Brain microvascular endothelial cell (primary cell): ENCODE measurements at regions not wholly inside any gene's neighbourhood (a gene's known extent, or its start where the extent isn't known, plus 50 kb on each side); places are given as distances from the start of the nearest gene placed in this dataset.
"Not testable (repeated sequence)": the region's sequence is repeated elsewhere in the genome, so short reads cannot be mapped to it uniquely, and the experiment has no call there.

Experiments
- DNase-seq: peaks from one replicate; pipeline ENCODE4 v3.0.0-alpha.2; 2020
- H3K27ac ChIP-seq: fragments of 250-450 bp; sonication (Bioruptor Pico); 2 replicates; pipeline ENCODE4 v1.5.1; 2020; ENCODE audit warnings: mild to moderate bottlenecking, moderate library complexity
- H3K27me3 ChIP-seq: fragments of 250-450 bp; sonication (Bioruptor Pico); replicated peaks from 2 replicates; pipeline ENCODE4 v1.5.1; 2020; ENCODE audit warnings: mild to moderate bottlenecking
- H3K36me3 ChIP-seq: fragments of 250-450 bp; sonication (Bioruptor Pico); replicated peaks from 2 replicates; pipeline ENCODE4 v1.5.1; 2020; ENCODE audit warnings: mild to moderate bottlenecking
- H3K4me3 ChIP-seq: 2 replicates; pipeline ENCODE4 v1.5.1; 2011; ENCODE audit warnings: low read depth, mild to moderate bottlenecking, control low read depth, low read length, moderate library complexity
- in situ Hi-C: cut with HindIII; loops from 2 replicates; pipeline ENCODE4 v1.10.0; 2017; ENCODE audit warnings: low sequenced_read_pairs, low pct_ligation_motif_present

GRCh38 chr9:67397731-67398130, 405.4 kb upstream of the SPATA31A3 start:
- H3K4me3 ChIP-seq, H3K36me3 ChIP-seq, H3K27me3 ChIP-seq, in situ Hi-C loops, H3K27ac ChIP-seq, DNase-seq: not testable (repeated sequence)

GRCh38 chr9:67394782-67395181, 402.4 kb upstream of the SPATA31A3 start:
- H3K27ac ChIP-seq, H3K4me3 ChIP-seq, DNase-seq, H3K27me3 ChIP-seq, H3K36me3 ChIP-seq, in situ Hi-C loops: not testable (repeated sequence)

- H3K27ac ChIP-seq, H3K4me3 ChIP-seq, H3K27me3 ChIP-seq, DNase-seq, H3K36me3 ChIP-seq, in situ Hi-C loops: not testable (repeated sequence)
Measured at GRCh38 chr9:67394038-67394437, 401.7 kb upstream of the SPATA31A3 start.

- H3K4me3 ChIP-seq, H3K27me3 ChIP-seq, in situ Hi-C loops, DNase-seq, H3K36me3 ChIP-seq, H3K27ac ChIP-seq: not testable (repeated sequence)
Measured at GRCh38 chr9:67369664-67370063, 377.3 kb upstream of the SPATA31A3 start.

GRCh38 chr9:67362325-67362724, 370.0 kb upstream of the SPATA31A3 start:
- H3K4me3 ChIP-seq, H3K27me3 ChIP-seq, DNase-seq, in situ Hi-C loops, H3K27ac ChIP-seq, H3K36me3 ChIP-seq: not testable (repeated sequence)

GRCh38 chr9:67353961-67354360, 361.6 kb upstream of the SPATA31A3 start:
- DNase-seq, H3K27me3 ChIP-seq, H3K36me3 ChIP-seq, H3K4me3 ChIP-seq, in situ Hi-C loops, H3K27ac ChIP-seq: not testable (repeated sequence)

- in situ Hi-C loops, H3K27me3 ChIP-seq, H3K36me3 ChIP-seq, DNase-seq, H3K4me3 ChIP-seq, H3K27ac ChIP-seq: not testable (repeated sequence)
Measured at GRCh38 chr9:67349424-67349759, 357.0 kb upstream of the SPATA31A3 start.

GRCh38 chr9:67348562-67349423, 356.4 kb upstream of the SPATA31A3 start:
- H3K27ac ChIP-seq, H3K27me3 ChIP-seq, H3K4me3 ChIP-seq, DNase-seq, in situ Hi-C loops, H3K36me3 ChIP-seq: not testable (repeated sequence)

- DNase-seq, H3K27ac ChIP-seq, in situ Hi-C loops, H3K27me3 ChIP-seq, H3K36me3 ChIP-seq, H3K4me3 ChIP-seq: not testable (repeated sequence)
Measured at GRCh38 chr9:67348094-67348493, 355.7 kb upstream of the SPATA31A3 start.

- in situ Hi-C loops, DNase-seq, H3K27me3 ChIP-seq, H3K36me3 ChIP-seq, H3K4me3 ChIP-seq, H3K27ac ChIP-seq: not testable (repeated sequence)
Measured at GRCh38 chr9:67339216-67339615, 346.9 kb upstream of the SPATA31A3 start.

GRCh38 chr9:67338201-67338600, 345.9 kb upstream of the SPATA31A3 start:
- DNase-seq, H3K4me3 ChIP-seq, H3K27me3 ChIP-seq, in situ Hi-C loops, H3K36me3 ChIP-seq, H3K27ac ChIP-seq: not testable (repeated sequence)

GRCh38 chr9:67334727-67335572, 342.6 kb upstream of the SPATA31A3 start:
- DNase-seq, H3K27ac ChIP-seq, H3K27me3 ChIP-seq, H3K4me3 ChIP-seq, H3K36me3 ChIP-seq, in situ Hi-C loops: not testable (repeated sequence)

- H3K27ac ChIP-seq, H3K27me3 ChIP-seq, H3K36me3 ChIP-seq, in situ Hi-C loops, H3K4me3 ChIP-seq, DNase-seq: not testable (repeated sequence)
Measured at GRCh38 chr9:67331634-67332033, 339.3 kb upstream of the SPATA31A3 start.

- DNase-seq, H3K27me3 ChIP-seq, H3K27ac ChIP-seq, in situ Hi-C loops, H3K4me3 ChIP-seq, H3K36me3 ChIP-seq: not testable (repeated sequence)
Measured at GRCh38 chr9:67313409-67313808, 321.1 kb upstream of the SPATA31A3 start.
